Testis (tissue), 2 donors: ENCODE measurements at regions not wholly inside any gene's neighbourhood (a gene's known extent, or its start where the extent isn't known, plus 50 kb on each side); places are given as distances from the start of the nearest gene placed in this dataset.

Experiments
- DNase-seq: peaks from one replicate; pipeline ENCODE4 v3.0.0-alpha.2; 2019
- H3K27ac ChIP-seq, 2 donors: fragments of 200-600 bp; sonication (generic); one replicate each; pipeline ENCODE4 v1.5.1; 2019
- H3K27me3 ChIP-seq: fragments of 200-600 bp; sonication (generic); one replicate; pipeline ENCODE4 v1.5.1; 2019
- H3K36me3 ChIP-seq: fragments of 200-600 bp; sonication (generic); one replicate; pipeline ENCODE4 v1.5.1; 2017; ENCODE audit warnings: low read depth; ENCODE audit errors: missing control alignments
- H3K4me1 ChIP-seq: fragments of 200-600 bp; sonication (generic); one replicate; pipeline ENCODE4 v1.5.1; 2019
- H3K4me3 ChIP-seq, 2 donors: fragments of 200-600 bp; sonication (generic); one replicate each; pipeline ENCODE4 v1.5.1; 2017 to 2019
- H3K9me3 ChIP-seq: fragments of 200-600 bp; sonication (generic); one replicate; pipeline ENCODE4 v1.5.1; 2017
- POLR2A ChIP-seq: fragments of 450-650 bp; IDR thresholded peaks from one replicate; pipeline ENCODE4 v1.6.1; 2017; ENCODE audit warnings: antibody characterized with exemption, mild to moderate bottlenecking, moderate library complexity
- WGBS, 2 donors: methylation state at CpG; one replicate each; pipeline ENCODE4 v1.1.5; 2018; 5-methylcytosine and 5-hydroxymethylcytosine counted together
- intact Hi-C: fragments of 100-400 bp; cut with DNase I; formaldehyde crosslinking; loops from one replicate; pipeline ENCODE4 v1.15.1; 2023; ENCODE audit warnings: low total_unique reads
- TF ChIP-seq, protein P1 (sequence below), 3 experiments: fragments of 450-650 bp in 2 of 3; fragments of 200-600 bp in 1 of 3; sonication (generic) in 1 of 3; IDR thresholded peaks; one replicate each; pipeline ENCODE4 v1.5.1; 2016 to 2019; ENCODE audit warnings: antibody characterized with exemption in 3 of 3, mild to moderate bottlenecking in 2 of 3, moderate library complexity in 1 of 3

DNA sequence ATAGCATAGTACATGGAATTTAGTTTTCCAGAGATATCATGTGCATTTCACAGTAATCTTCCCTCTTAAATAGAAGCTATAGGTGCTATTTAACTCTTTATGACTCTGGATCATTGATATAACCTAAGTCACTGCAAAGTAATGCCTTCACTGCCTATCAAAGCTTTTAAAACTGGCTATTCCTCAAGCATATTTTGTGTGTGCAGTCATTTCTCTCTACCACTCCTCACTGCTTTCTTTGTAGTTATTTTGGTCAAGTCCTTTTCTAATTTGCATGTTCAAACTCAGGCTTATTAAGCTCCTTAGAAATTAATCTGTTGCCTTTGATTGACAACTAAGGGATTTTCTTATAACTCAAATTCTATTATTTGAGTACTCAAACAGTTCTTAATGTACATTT, 79.4 kb upstream of the PLEKHG7 start:
- no peaks in the 10 kb centered on the region for H3K4me1 ChIP-seq
- TF ChIP-seq, protein P1, sequence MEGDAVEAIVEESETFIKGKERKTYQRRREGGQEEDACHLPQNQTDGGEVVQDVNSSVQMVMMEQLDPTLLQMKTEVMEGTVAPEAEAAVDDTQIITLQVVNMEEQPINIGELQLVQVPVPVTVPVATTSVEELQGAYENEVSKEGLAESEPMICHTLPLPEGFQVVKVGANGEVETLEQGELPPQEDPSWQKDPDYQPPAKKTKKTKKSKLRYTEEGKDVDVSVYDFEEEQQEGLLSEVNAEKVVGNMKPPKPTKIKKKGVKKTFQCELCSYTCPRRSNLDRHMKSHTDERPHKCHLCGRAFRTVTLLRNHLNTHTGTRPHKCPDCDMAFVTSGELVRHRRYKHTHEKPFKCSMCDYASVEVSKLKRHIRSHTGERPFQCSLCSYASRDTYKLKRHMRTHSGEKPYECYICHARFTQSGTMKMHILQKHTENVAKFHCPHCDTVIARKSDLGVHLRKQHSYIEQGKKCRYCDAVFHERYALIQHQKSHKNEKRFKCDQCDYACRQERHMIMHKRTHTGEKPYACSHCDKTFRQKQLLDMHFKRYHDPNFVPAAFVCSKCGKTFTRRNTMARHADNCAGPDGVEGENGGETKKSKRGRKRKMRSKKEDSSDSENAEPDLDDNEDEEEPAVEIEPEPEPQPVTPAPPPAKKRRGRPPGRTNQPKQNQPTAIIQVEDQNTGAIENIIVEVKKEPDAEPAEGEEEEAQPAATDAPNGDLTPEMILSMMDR (IDR thresholded peaks at IDR 0.05): no peak
- TF ChIP-seq POLR2A: no peak
- intact Hi-C loops: no loop called here

DNA sequence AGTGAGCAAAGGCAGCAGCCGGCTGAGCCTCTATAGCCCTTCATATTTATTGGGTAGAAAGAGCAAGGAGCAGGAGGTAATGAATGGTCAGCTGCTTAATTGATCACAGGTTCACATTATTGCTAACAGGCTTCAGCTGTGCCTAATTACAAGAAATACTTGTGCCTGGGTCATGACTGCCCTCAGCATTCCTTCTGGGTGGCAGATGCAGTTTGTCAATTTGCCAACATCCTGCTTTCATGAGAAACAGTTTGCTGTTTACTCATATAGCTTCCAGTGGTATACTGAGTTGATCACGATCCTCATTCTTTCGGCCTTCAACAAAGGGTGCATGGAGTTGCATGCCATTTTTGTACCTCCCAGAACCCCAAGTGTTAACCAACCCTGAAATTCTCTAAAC, 81.0 kb upstream of the PLEKHG7 start:
- no peaks in the 10 kb centered on the region for H3K27me3 ChIP-seq
- DNase-seq: no peak
- intact Hi-C loops: no loop called here
- H3K27ac ChIP-seq: no peak overlapping the region
- 91 to 96% methylated on average over 3 of the region's 3 CpGs for WGBS, 2 donors
- H3K36me3 ChIP-seq: no peaks in the 10 kb centered on the region
- H3K4me1 ChIP-seq: no peaks in the 10 kb centered on the region
- no peaks in the 10 kb centered on the region for H3K9me3 ChIP-seq
- TF ChIP-seq, protein P1 (IDR thresholded peaks at IDR 0.05): no peak
- no peak for TF ChIP-seq POLR2A
- H3K4me3 ChIP-seq: no peak overlapping the region

More for the DNA sequence above, 79.4 kb upstream of the PLEKHG7 start:
- Histone ChIP-seq H3K4me3 (no peak overlapping the region), H3K27ac (no peak overlapping the region), H3K27me3 (no peaks in the 10 kb centered on the region), H3K9me3 (no peaks in the 10 kb centered on the region), H3K36me3 (no peaks in the 10 kb centered on the region)
- DNase-seq: no peak

DNA sequence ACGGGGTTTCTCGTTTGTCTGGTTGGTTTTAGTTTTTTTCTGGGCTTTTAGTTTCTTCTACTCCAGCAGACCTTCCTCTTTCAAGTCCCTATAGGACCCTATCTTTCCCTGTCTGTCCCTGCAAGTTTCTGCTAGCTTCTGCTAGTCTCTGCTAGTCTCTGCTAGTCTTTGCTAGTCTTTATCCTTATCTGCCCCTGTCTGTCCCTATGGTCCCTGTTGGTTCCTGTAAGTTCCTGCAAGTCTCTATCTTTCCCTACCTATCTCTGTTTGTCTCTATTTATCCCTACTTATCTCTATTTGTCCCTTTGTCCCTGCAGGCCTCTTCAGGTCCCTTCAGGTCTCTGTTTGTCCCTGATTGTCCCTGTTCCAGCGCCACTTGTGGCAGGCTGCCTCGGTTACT, 81.5 kb upstream of the PLEKHG7 start:
- TF ChIP-seq, protein P1 (IDR thresholded peaks at IDR 0.05): no peak
- no peak for TF ChIP-seq POLR2A
- Histone ChIP-seq H3K4me3 (no peak overlapping the region), H3K36me3 (no peaks in the 10 kb centered on the region), H3K27me3 (no peaks in the 10 kb centered on the region), H3K4me1 (no peaks in the 10 kb centered on the region), H3K9me3 (no peaks in the 10 kb centered on the region), H3K27ac (no peak overlapping the region)
- WGBS, 2 donors: 96 to 97% methylated on average over 4 of the region's 4 CpGs
- intact Hi-C loops: no loop called here
- DNase-seq: no peak

DNA sequence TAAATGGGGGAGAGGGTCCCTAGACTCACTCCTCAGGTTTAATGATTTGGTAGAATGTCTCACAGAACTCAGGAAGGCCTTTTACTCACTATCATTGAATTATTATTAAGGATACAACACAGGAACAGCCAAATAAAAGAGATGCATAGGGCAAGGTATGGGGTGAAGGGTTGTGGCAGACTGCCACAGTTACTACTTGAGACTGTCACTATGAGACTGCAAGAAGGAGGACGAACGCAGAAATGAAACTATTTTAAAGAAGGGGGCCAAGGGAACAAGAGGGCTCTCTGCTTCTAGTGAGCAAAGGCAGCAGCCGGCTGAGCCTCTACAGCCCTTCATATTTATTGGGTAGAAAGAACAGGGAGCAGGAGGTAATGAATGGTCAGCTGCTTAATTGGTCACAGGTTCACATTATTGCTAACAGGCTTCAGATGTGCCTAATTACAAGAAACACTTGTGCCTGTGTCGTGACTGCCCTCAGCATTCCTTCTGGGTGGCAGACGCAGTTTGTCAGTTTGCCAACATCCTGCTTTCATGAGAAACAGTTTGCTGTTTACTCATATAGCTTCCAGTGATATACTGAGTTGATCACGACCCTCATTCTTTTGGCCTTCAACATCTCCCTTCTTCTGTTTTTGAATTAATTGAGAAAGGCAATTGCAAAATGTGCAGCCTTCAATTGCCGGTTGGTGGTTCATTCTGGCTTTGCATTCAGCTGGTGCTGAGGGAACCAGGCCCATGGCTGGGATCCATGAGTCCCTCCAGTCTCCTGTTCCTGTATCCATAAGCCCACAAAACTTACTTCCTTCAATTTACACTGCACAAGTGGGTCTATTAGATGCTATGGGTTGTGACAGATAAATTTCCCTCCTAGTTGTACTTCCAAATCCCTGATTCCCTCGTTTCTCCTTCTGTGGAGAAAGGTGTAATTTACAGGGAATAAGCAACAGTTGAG, 82.8 kb upstream of the PLEKHG7 start:
- 80 to 84% methylated on average over 8 of the region's 8 CpGs for WGBS, 2 donors
- H3K4me3 ChIP-seq: no peak overlapping the region
- no peaks in the 10 kb centered on the region for H3K27me3 ChIP-seq
- intact Hi-C loops: no loop called here
- TF ChIP-seq, protein P1 (IDR thresholded peaks at IDR 0.05): no peak
- no peak for TF ChIP-seq POLR2A
- DNase-seq: no peak
- H3K36me3 ChIP-seq: no peaks in the 10 kb centered on the region
- no peaks in the 10 kb centered on the region for H3K9me3 ChIP-seq
- no peak overlapping the region for H3K27ac ChIP-seq
- no peaks in the 10 kb centered on the region for H3K4me1 ChIP-seq

DNA sequence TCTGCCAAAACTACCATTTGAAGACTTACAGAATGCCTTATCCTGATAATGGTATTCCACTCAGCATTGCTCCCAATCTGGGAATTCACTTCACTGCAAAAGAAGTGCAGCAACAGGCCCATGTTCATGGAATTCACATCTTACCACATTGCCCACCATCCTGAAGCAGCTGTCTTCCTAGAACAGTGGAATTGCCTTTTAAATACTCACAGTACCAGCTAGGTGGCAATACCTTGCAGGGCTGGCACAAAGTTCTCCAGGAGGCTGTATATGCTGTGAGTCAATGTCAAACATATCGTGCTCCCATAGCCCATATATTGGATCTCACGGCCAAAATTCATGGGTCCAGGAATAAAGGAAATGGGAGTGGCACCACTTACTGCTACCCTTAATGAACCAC, 83.8 kb upstream of the PLEKHG7 start:
- WGBS, 2 donors: 88 to 95% methylated on average over 2 of the region's 2 CpGs
- H3K4me1 ChIP-seq: no peaks in the 10 kb centered on the region
- DNase-seq: no peak
- H3K27me3 ChIP-seq: no peaks in the 10 kb centered on the region
- H3K9me3 ChIP-seq: no peaks in the 10 kb centered on the region
- no peak for TF ChIP-seq POLR2A
- TF ChIP-seq, protein P1 (IDR thresholded peaks at IDR 0.05): no peak
- intact Hi-C loops: no loop called here
- H3K36me3 ChIP-seq: no peaks in the 10 kb centered on the region
- H3K27ac ChIP-seq: no peak overlapping the region
- no peak overlapping the region for H3K4me3 ChIP-seq
